ENCODE measurements at regions not wholly inside any gene's neighbourhood (a gene's known extent, or its start where the extent isn't known, plus 50 kb on each side); places are given as distances from the start of the nearest gene placed in this dataset.
A peak's percentile ranks its signal among the peaks of the same experiment; 100 is the strongest.

- H3K79me1 ChIP-seq (ENCODE audit: low read depth, low read length): no peaks in the 10 kb centered on the region
- WGBS, 2 experiments (ENCODE audit: extremely low coverage in 1 of 2, insufficient coverage in 1 of 2, insufficient read length in 1 of 2, insufficient replicate concordance in 2 of 2, low coverage in 1 of 2, low lambda C conversion rate in 2 of 2, missing lambda C conversion rate in 1 of 2): 100% methylated on average over 1 of the region's 1 CpG; no CpG with 5 or more reads in 1 of the 2 experiments
- no peak overlapping the region for H3K27ac ChIP-seq (ENCODE audit: low read depth, low read length)
- H3K4ac ChIP-seq (replicated peaks; ENCODE audit: insufficient read length, low read depth, low read length): no peak overlapping the region
- no peaks in the 10 kb centered on the region for H3K79me2 ChIP-seq (ENCODE audit: control insufficient read depth in 1 of 2, insufficient read depth in 2 of 2, low read length in 2 of 2)
- no peak overlapping the region for H3K23ac ChIP-seq (ENCODE audit: insufficient read length)
- no peak overlapping the region for H3K4me2 ChIP-seq (ENCODE audit: insufficient read depth in 1 of 2, low read depth in 2 of 2, low read length in 2 of 2)
- no peaks in the 10 kb centered on the region for H3K27me3 ChIP-seq (replicated peaks in 1 of 4; ENCODE audit: control insufficient read depth in 3 of 4, extremely low read depth in 1 of 4, insufficient read depth in 3 of 4, low read length in 3 of 4)
- H4K8ac ChIP-seq (ENCODE audit: extremely low read depth, insufficient read depth, low read length): no peak overlapping the region
- POLR2A ChIA-PET (ENCODE audit: partially characterized antibody): no interaction called here
- H2BK120ac ChIP-seq (replicated peaks; ENCODE audit: low read depth, low read length): no peak overlapping the region
- DNase-seq (ENCODE audit: low read depth in 1 of 2, low spot score in 2 of 2) (no peak), FAIRE-seq (no peak)
- H3K23me2 ChIP-seq (ENCODE audit: low read depth, low read length): no peaks in the 10 kb centered on the region; the same call in 1 of the 2 replicates
- H3K9me3 ChIP-seq (ENCODE audit: insufficient read depth in 2 of 2, low read depth in 1 of 2, low read length in 1 of 2): no peaks in the 10 kb centered on the region
- H3K36me3 ChIP-seq (ENCODE audit: control insufficient read depth in 2 of 4, insufficient read depth in 4 of 4, low read length in 3 of 4): no peaks in the 10 kb centered on the region
- no peak overlapping the region for H4K91ac ChIP-seq (replicated peaks; ENCODE audit: insufficient read length, low read length)
- no peak overlapping the region for H3K56ac ChIP-seq (replicated peaks; ENCODE audit: insufficient read length, low read depth, low read length)
- CTCF ChIA-PET (ENCODE audit: partially characterized antibody): interaction anchor here (2.1 kb wide), 1 partner anchor 73 kb away, joined by 5 read pairs; no protein-coding TSS in a partner anchor
- no peaks in the 10 kb centered on the region for H4K20me1 ChIP-seq (replicated peaks in 1 of 2; ENCODE audit: control insufficient read depth in 1 of 2, insufficient read depth in 2 of 2, low read length in 2 of 2)
- no peak overlapping the region for H3K14ac ChIP-seq (ENCODE audit: insufficient read length)
- H2BK15ac ChIP-seq (ENCODE audit: low read length): no peak overlapping the region
- no peak overlapping the region for H3K4me3 ChIP-seq (ENCODE audit: extremely low read depth in 1 of 4, insufficient read depth in 2 of 4, low read depth in 3 of 4, low read length in 4 of 4)
- H2AFZ ChIP-seq (ENCODE audit: low read length): peak overlapping the region; percentile 64; the same call in 1 of the 2 replicates
- no peak overlapping the region for H2BK20ac ChIP-seq (ENCODE audit: low read length)
- H3K9ac ChIP-seq (replicated peaks in 1 of 4; ENCODE audit: extremely low read depth in 1 of 4, low read depth in 3 of 4, low read length in 3 of 4): no peak overlapping the region; a peak in 1 of 7 replicates
- no peak overlapping the region for H3K18ac ChIP-seq (ENCODE audit: extremely low read depth, low read length)
- H2BK12ac ChIP-seq (ENCODE audit: low read depth, low read length): no peak overlapping the region
- no peak overlapping the region for H2BK5ac ChIP-seq (ENCODE audit: low read depth, low read length)
- H4K5ac ChIP-seq (ENCODE audit: insufficient read length, low read depth, low read length): no peak overlapping the region
- H3K4me1 ChIP-seq (replicated peaks in 1 of 4; ENCODE audit: control insufficient read depth in 3 of 4, insufficient read depth in 4 of 4, low read length in 3 of 4): peaks cover 0 to 4% (median 0%) of the 10 kb centered on the region in 4 experiments; a peak in 2 of 7 replicates
- no peak overlapping the region for H2AK5ac ChIP-seq (ENCODE audit: low read depth, low read length)
- TF ChIP-seq KDM4A (IDR thresholded peaks at IDR 0.05; ENCODE audit: low read depth, low read length, severe bottlenecking) (no peak), JUND (IDR thresholded peaks at IDR 0.05; ENCODE audit: low read length) (no peak), HDAC6 (IDR thresholded peaks at IDR 0.05; ENCODE audit: low read depth, low read length) (no peak), POLR2A (IDR thresholded peaks at IDR 0.05; ENCODE audit: control extremely low read depth in 1 of 2, low read depth in 2 of 2, low read length in 2 of 2) (no peak), MAFK (IDR thresholded peaks at IDR 0.05; ENCODE audit: low read depth, low read length) (no peak), SAP30 (IDR thresholded peaks at IDR 0.05; ENCODE audit: insufficient read depth, insufficient replicate concordance, low read length) (no peak), RAD21 (IDR thresholded peaks at IDR 0.05 in 1 of 2, conservative IDR thresholded peaks at IDR 0.05 in 1 of 2; ENCODE audit: low read depth in 2 of 2, low read length in 2 of 2) (no peak), SUZ12 (IDR thresholded peaks at IDR 0.05; ENCODE audit: low read length) (no peak), JUN (IDR thresholded peaks at IDR 0.05; ENCODE audit: low read depth, low read length) (no peak), HDAC2 (IDR thresholded peaks at IDR 0.05; ENCODE audit: borderline replicate concordance in 1 of 2, low read depth in 2 of 2, low read length in 2 of 2) (no peak)
- TF ChIP-seq, protein P1, sequence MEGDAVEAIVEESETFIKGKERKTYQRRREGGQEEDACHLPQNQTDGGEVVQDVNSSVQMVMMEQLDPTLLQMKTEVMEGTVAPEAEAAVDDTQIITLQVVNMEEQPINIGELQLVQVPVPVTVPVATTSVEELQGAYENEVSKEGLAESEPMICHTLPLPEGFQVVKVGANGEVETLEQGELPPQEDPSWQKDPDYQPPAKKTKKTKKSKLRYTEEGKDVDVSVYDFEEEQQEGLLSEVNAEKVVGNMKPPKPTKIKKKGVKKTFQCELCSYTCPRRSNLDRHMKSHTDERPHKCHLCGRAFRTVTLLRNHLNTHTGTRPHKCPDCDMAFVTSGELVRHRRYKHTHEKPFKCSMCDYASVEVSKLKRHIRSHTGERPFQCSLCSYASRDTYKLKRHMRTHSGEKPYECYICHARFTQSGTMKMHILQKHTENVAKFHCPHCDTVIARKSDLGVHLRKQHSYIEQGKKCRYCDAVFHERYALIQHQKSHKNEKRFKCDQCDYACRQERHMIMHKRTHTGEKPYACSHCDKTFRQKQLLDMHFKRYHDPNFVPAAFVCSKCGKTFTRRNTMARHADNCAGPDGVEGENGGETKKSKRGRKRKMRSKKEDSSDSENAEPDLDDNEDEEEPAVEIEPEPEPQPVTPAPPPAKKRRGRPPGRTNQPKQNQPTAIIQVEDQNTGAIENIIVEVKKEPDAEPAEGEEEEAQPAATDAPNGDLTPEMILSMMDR (IDR thresholded peaks at IDR 0.05; ENCODE audit: control extremely low read depth in 1 of 3, insufficient read depth in 1 of 3, low read depth in 1 of 3, low read length in 3 of 3): no peak
These were observed 102.9 kb upstream of the MYO3A start for GRCh38 chr10:25831080-25831479.
